Embryonic facial prominence (tissue), 1 donor: ENCODE measurements at regions not wholly inside any gene's neighbourhood (a gene's known extent, or its start where the extent isn't known, plus 50 kb on each side); places are given as distances from the start of the nearest gene placed in this dataset.
"Not testable (repeated sequence)": the region's sequence is repeated elsewhere in the genome, so short reads cannot be mapped to it uniquely, and the experiment has no call there.

Experiments
- DNase-seq: peaks from one replicate; pipeline ENCODE4 v3.0.0-alpha.2; 2016; ENCODE audit errors: extremely low spot score

- DNase-seq = no peak
These were observed 138.9 kb upstream of the CES5A start for GRCh38 chr16:56013962-56014552.

- no peak for DNase-seq
These were observed 137.3 kb upstream of the CES5A start for GRCh38 chr16:56012482-56012811.

- no peak for DNase-seq
These were observed 136.8 kb upstream of the CES5A start for GRCh38 chr16:56011808-56012481.

GRCh38 chr16:56005958-56006357 lies 130.8 kb upstream of the CES5A start:
- no peak for DNase-seq

GRCh38 chr16:55999683-56000082 lies 124.5 kb upstream of the CES5A start:
- DNase-seq = no peak

- DNase-seq = no peak
These were observed 117.9 kb upstream of the CES5A start for GRCh38 chr16:55993088-55993487.

- DNase-seq = no peak
These were observed 117.4 kb upstream of the CES5A start for GRCh38 chr16:55992551-55992950.

- DNase-seq = no peak
These were observed 116.7 kb upstream of the CES5A start for GRCh38 chr16:55991843-55992242.

GRCh38 chr16:55989569-55989907 lies 114.4 kb upstream of the CES5A start:
- DNase-seq = no peak

- DNase-seq = not testable (repeated sequence)
These were observed 113.8 kb upstream of the CES5A start for GRCh38 chr16:55988850-55989568.

- no peak for DNase-seq
These were observed 112.8 kb upstream of the CES5A start for GRCh38 chr16:55988013-55988412.

GRCh38 chr16:55982597-55982996 lies 107.4 kb upstream of the CES5A start:
- DNase-seq = no peak

- DNase-seq = no peak
These were observed 106.4 kb upstream of the CES5A start for GRCh38 chr16:55981557-55981956.

GRCh38 chr16:55976815-55977214 lies 101.6 kb upstream of the CES5A start:
- no peak for DNase-seq

GRCh38 chr16:55971447-55971846 lies 96.3 kb upstream of the CES5A start:
- no peak for DNase-seq

- no peak for DNase-seq
These were observed 93.0 kb upstream of the CES5A start for GRCh38 chr16:55968221-55968620.

- DNase-seq = no peak
These were observed 89.8 kb upstream of the CES5A start for GRCh38 chr16:55964923-55965475.

- DNase-seq = no peak
These were observed 80.7 kb upstream of the CES5A start for GRCh38 chr16:55955845-55956244.

GRCh38 chr16:55955424-55955823 lies 80.3 kb upstream of the CES5A start:
- DNase-seq = no peak

- DNase-seq = no peak
These were observed 79.7 kb upstream of the CES5A start for GRCh38 chr16:55954906-55955305.

GRCh38 chr16:55949518-55949917 lies 74.3 kb upstream of the CES5A start:
- no peak for DNase-seq

- no peak for DNase-seq
These were observed 73.1 kb upstream of the CES5A start for GRCh38 chr16:55948230-55948629.

- DNase-seq = no peak
These were observed 72.2 kb upstream of the CES5A start for GRCh38 chr16:55947366-55947765.
